Peyer's patch (tissue), 4 donors: ENCODE measurements at regions not wholly inside any gene's neighbourhood (a gene's known extent, or its start where the extent isn't known, plus 50 kb on each side); places are given as distances from the start of the nearest gene placed in this dataset.
A peak's percentile ranks its signal among the peaks of the same experiment; 100 is the strongest.
"Not testable (repeated sequence)": the region's sequence is repeated elsewhere in the genome, so short reads cannot be mapped to it uniquely, and the experiment has no call there.

Experiments
- DNase-seq, 3 donors: peaks; one replicate each; pipeline ENCODE4 v3.0.0-alpha.2; 2017 to 2019
- H3K27ac ChIP-seq, 4 donors: fragments of 200-600 bp; sonication (generic); one replicate each; pipeline ENCODE4 v1.5.1; 2016 to 2019
- H3K27me3 ChIP-seq, 2 donors: fragments of 200-600 bp; sonication (generic); one replicate each; pipeline ENCODE4 v1.5.1; 2019
- H3K36me3 ChIP-seq, 3 donors: fragments of 200-600 bp; sonication (generic); one replicate each; pipeline ENCODE4 v1.5.1; 2016 to 2019
- H3K4me1 ChIP-seq, 4 donors: fragments of 200-600 bp; sonication (generic); one replicate each; pipeline ENCODE4 v1.5.1; 2016 to 2019
- H3K4me3 ChIP-seq, 4 donors: fragments of 200-600 bp; sonication (generic); 1 replicate in 3 of 4; 2 replicates in 1 of 4; pipeline ENCODE4 v1.5.1; 2016 to 2019; ENCODE audit warnings: mild to moderate bottlenecking in 1 of 4
- H3K9me3 ChIP-seq, 4 donors: fragments of 200-600 bp; sonication (generic); one replicate each; pipeline ENCODE4 v1.5.1; 2016 to 2019; ENCODE audit warnings: mild to moderate bottlenecking in 1 of 4
- CTCF ChIP-seq, 6 experiments: fragments of 450-650 bp in 4 of 6; fragments of 200-600 bp in 2 of 6; sonication (generic) in 1 of 6; IDR thresholded peaks; one replicate each; pipeline ENCODE4 v1.5.1; 2017 to 2019; ENCODE audit warnings: antibody characterized with exemption in 6 of 6, mild to moderate bottlenecking in 3 of 6, moderate library complexity in 1 of 6
- POLR2A ChIP-seq, 2 donors: fragments of 450-650 bp; IDR thresholded peaks; one replicate each; pipeline ENCODE4 v1.5.1; 2017; ENCODE audit warnings: antibody characterized with exemption in 2 of 2, mild to moderate bottlenecking in 2 of 2, moderate library complexity in 2 of 2

GRCh38 chr13:106089261-106089980 lies 446.0 kb downstream of the EFNB2 start:
- Histone ChIP-seq H3K27ac (no peak overlapping the region), H3K4me3 (no peak overlapping the region), H3K36me3 (no peaks in the 10 kb centered on the region), H3K27me3 (no peaks in the 10 kb centered on the region), H3K4me1 (peaks cover 0 to 10% (median 0%) of the 10 kb centered on the region in 4 donors), H3K9me3 (no peaks in the 10 kb centered on the region)
- TF ChIP-seq POLR2A (IDR thresholded peaks at IDR 0.05) (no peak), CTCF (IDR thresholded peaks at IDR 0.05) (no peak)
- no peak for DNase-seq

GRCh38 chr13:106088085-106088484 lies 447.4 kb downstream of the EFNB2 start:
- no peak overlapping the region for H3K4me3 ChIP-seq
- no peak for DNase-seq
- H3K27ac ChIP-seq, result no peak overlapping the region
- no peaks in the 10 kb centered on the region for H3K27me3 ChIP-seq
- TF ChIP-seq CTCF (IDR thresholded peaks at IDR 0.05) (no peak), POLR2A (IDR thresholded peaks at IDR 0.05) (no peak)
- H3K36me3 ChIP-seq, result no peaks in the 10 kb centered on the region
- no peaks in the 10 kb centered on the region for H3K9me3 ChIP-seq
- peaks cover 0 to 17% (median 0%) of the 10 kb centered on the region in 4 donors for H3K4me1 ChIP-seq

- no peaks in the 10 kb centered on the region for H3K9me3 ChIP-seq
- TF ChIP-seq POLR2A (IDR thresholded peaks at IDR 0.05) (no peak), CTCF (IDR thresholded peaks at IDR 0.05) (peak in 3 of 6 experiments; percentile 18 to 31 (median 23))
- H3K4me3 ChIP-seq, result no peak overlapping the region
- H3K27me3 ChIP-seq, result no peaks in the 10 kb centered on the region
- DNase-seq, result peak in 2 of 3 donors; percentile 61 to 66
- H3K27ac ChIP-seq, result peak overlapping the region in 2 of 4 donors; percentile 68 to 69
- no peaks in the 10 kb centered on the region for H3K36me3 ChIP-seq
- peaks cover 0 to 17% (median 0%) of the 10 kb centered on the region in 4 donors for H3K4me1 ChIP-seq
Measured at GRCh38 chr13:106087201-106087600, 448.3 kb downstream of the EFNB2 start.

GRCh38 chr13:106083620-106084350 lies 451.7 kb downstream of the EFNB2 start:
- Histone ChIP-seq H3K4me1 (peaks cover 0 to 11% (median 0%) of the 10 kb centered on the region in 4 donors), H3K9me3 (no peaks in the 10 kb centered on the region), H3K4me3 (no peak overlapping the region), H3K27ac (peak overlapping the region in 2 of 4 donors; percentile 32), H3K27me3 (no peaks in the 10 kb centered on the region), H3K36me3 (no peaks in the 10 kb centered on the region)
- peak in 4 of 6 experiments; percentile 24 to 77 (median 66) for TF ChIP-seq CTCF (IDR thresholded peaks at IDR 0.05)
- no peak for TF ChIP-seq POLR2A (IDR thresholded peaks at IDR 0.05)
- peak in 1 of 3 donors; percentile 66 for DNase-seq

- not testable (repeated sequence) for H3K36me3 ChIP-seq, H3K27ac ChIP-seq, H3K27me3 ChIP-seq, DNase-seq, H3K9me3 ChIP-seq, H3K4me3 ChIP-seq
- peaks cover 0 to 11% (median 0%) of the 10 kb centered on the region in 4 donors for H3K4me1 ChIP-seq
Measured at GRCh38 chr13:106081221-106081620, 454.2 kb downstream of the EFNB2 start.

GRCh38 chr13:106078191-106078590 lies 457.3 kb downstream of the EFNB2 start:
- H3K36me3 ChIP-seq, result no peaks in the 10 kb centered on the region
- H3K4me1 ChIP-seq, result no peaks in the 10 kb centered on the region
- H3K27me3 ChIP-seq, result no peaks in the 10 kb centered on the region
- no peaks in the 10 kb centered on the region for H3K9me3 ChIP-seq
- H3K27ac ChIP-seq, result no peak overlapping the region
- no peak for DNase-seq
- H3K4me3 ChIP-seq, result no peak overlapping the region
- TF ChIP-seq POLR2A (IDR thresholded peaks at IDR 0.05), result no peak
- TF ChIP-seq CTCF (IDR thresholded peaks at IDR 0.05), result no peak
